Prostate gland (tissue), 2 donors: ENCODE measurements at regions not wholly inside any gene's neighbourhood (a gene's known extent, or its start where the extent isn't known, plus 50 kb on each side); places are given as distances from the start of the nearest gene placed in this dataset.

Source experiments
- CTCF ChIP-seq, 4 experiments: fragments of 200-600 bp in 2 of 4; fragments of 450-650 bp in 2 of 4; sonication (generic) in 2 of 4; IDR thresholded peaks; 1 replicate in 3 of 4; 2 replicates in 1 of 4; pipeline ENCODE4 v1.5.1; 2016 to 2019; ENCODE audit warnings: antibody characterized with exemption in 4 of 4, mild to moderate bottlenecking in 2 of 4, moderate library complexity in 2 of 4
- POLR2A ChIP-seq: fragments of 450-650 bp; IDR thresholded peaks from one replicate; pipeline ENCODE4 v1.6.1; 2016; ENCODE audit warnings: antibody characterized with exemption, mild to moderate bottlenecking
- POLR2AphosphoS5 ChIP-seq: sonication (generic); formaldehyde crosslinking; IDR thresholded peaks from one replicate; pipeline ENCODE4 v1.6.1; 2017; ENCODE audit warnings: antibody characterized with exemption

DNA sequence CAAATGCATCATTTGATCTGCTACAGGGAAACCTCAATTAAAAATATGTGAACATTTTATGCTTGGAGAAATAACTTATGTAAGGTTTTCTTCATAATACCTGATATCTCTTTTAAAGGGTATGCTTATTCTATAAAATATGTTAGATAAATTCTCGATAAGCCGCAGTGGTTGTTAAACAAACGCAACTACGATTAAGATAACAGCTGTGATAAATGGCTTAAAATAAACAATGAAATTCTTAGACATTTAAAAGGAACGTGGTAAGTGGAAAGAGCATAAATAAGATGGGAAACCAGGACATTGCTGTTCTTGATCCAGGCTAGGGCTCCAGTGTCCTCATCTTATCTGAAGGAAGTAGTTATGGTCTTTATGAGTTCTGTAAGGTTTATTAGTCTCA is 415.9 kb downstream of the CD83 start:
- no peak for TF ChIP-seq CTCF (IDR thresholded peaks at IDR 0.05)
- no peak for TF ChIP-seq POLR2AphosphoS5
- no peak for TF ChIP-seq POLR2A
